ENCODE measurements at regions not wholly inside any gene's neighbourhood (a gene's known extent, or its start where the extent isn't known, plus 50 kb on each side); places are given as distances from the start of the nearest gene placed in this dataset.

DNA sequence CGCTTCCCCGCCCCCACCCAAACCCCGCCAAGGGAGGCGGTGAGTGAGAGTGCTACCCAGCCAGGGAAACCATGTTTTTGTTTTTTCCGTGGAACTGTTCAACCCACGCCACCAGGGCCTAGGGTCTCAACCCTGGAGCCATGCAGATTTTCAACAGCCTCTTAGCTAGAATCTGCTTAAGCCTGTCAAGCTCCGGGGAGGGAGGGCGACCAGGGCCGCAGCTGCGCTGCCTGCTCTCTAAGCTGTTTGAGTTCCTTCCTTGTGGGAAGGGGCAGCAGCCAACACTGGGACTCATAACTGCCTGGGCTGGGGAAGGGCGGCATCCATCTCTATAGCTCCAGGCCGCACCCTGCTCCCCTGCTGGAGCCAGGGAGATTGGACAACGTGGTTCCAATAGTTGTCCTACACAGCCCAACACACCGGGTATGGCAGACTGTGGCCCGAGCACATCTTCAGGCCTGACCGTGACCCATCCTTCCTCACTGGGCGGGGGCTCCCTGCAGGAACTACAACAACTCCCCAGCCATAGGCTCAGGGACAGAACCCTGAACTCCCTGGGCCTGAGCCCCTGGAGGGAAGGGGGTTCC is 1065.7 kb upstream of the MANEA start:
- no peak for DNase-seq

DNA sequence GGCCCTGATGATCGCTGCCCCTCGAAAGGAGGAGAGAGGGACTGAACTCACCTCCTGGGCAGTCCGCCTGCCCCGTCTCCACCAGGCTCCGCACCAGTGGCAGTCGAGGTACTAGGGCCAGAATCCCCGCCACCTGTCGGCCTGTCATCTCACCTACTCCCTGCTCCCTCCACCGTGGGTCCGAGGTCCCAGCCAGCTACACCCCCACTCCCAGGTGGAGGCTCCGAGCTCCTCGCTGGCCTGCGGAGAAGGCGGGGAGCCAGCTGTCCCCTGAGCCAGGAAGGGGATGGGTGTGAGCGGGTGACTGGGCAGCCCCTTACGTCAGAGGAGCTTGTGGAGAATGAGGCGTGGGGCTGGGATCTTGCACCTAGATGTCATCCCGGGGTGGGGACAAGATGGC is 1066.5 kb upstream of the MANEA start:
- no peak for DNase-seq

DNA sequence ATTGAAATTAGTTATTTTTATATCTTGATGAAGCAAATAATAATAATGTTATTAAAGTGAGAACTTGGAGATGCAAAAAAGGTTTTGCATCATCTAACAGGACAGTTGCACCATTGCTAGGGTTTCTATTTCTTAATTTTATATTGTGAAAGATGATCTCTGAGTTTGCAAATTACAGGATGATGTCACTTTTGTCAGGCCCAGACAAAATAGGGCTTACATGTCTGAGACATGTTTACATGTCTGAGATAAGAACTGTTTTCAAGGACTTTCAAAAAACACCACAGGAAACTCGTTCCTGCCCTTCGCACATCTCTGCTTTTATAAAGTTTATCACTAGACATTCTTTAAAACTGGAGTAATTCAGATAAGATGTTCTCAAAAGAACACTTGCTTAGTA is 1075.8 kb upstream of the MANEA start:
- no peak for DNase-seq

DNA sequence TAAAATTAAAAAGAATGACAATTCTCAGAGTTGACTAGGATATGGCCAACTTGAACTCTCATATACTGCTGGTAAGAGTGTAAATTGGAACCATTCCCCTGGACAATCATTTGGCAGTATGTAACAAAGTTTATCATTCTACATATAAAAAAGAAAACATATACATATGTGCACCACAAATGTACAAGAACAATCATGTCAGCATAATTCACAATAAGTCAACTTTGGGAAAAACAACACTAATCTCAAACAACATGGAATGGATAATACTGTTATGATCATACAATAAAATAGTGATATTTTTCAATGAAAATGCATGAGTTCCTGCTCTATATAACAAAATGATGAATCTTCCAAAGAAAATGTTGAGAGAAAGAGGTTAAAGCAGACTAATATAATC is 1078.7 kb upstream of the EPHA7 start:
- DNase-seq, result no peak

DNA sequence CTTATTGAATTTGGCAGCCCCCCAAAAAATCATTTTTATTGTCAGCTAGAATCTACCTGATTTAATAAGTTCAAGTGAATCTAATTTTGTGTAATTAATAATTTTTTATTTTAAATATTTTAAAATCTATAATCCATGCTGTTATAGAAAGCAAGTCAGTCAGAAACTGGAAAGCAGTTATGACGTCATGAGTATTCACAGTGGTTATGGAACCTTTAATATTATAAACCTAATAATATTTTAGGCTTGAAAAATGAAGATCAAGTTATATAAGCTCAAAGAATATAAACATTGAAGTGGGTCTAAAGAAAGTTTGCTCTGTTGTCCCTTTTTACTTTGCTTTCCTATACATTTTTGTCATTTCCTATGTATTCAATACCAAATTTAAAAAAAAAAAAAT is 1075.1 kb upstream of the EPHA7 start:
- no peak for DNase-seq

DNA sequence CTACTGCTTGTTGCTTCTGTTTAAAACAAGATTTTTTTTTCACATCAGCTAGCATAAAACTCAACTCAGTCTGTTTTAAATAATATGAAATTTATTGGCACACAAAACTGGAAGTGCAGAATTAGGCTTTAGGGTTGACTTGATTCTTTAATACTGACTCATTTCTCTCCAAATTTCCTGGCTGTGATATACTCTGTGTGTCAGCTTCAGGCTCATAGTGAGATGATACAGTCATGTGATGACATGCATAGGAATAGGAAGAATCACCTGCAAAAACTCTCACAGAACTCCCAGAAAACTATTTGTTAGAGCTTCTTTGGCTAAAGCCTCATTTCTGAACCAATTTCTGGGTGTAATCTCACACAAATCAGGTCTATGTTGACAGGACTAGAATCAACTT is 1068.0 kb upstream of the EPHA7 start:
- no peak for DNase-seq

DNA sequence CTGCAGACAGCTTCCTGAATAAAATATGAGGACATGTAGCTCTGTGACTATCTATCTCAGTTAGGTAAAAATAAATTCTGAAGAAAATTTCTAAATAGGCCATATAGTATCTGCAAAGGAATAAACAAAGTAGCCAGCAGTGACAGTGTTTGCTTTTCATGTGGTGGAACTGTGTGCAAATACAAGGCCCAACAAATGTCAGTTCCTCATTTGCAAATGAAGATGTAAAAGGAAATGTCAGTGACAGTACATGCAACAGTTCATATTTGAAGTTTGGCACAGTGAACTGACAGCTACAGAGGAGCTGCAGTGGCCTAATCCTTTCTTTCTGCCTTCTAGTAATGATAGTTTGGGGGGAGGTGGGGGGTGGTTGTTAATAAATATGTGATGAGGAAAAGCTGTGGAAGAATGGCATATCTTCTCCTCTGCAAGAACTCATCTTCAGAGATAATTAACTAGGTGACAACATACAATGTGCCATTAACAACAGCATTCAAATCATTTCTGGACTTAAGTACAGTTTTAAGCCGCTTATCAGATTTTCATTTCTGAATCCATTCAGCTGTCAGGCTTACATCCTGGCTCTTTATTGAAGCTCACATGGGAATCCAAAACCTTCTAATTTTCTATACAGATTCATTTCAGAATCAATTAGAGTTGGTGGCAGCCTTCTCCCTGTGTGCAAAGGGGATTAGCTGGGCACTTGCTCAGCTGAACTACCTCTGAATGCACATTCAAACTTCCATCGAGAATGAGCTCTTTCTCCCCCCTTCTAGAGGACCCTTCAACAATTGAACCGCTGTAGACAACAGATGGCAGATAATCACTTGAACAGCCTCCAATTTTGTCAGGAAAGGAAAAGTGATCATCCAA is 1059.0 kb upstream of the EPHA7 start:
- DNase-seq, result no peak

- DNase-seq, result no peak
These were observed 1049.5 kb upstream of the EPHA7 start for GRCh38 chr6:94468830-94469229.

- no peak for DNase-seq
These were observed 1044.7 kb upstream of the EPHA7 start for GRCh38 chr6:94464018-94464510.

- no peak for DNase-seq
These were observed 1043.9 kb upstream of the EPHA7 start for GRCh38 chr6:94463306-94463705.

DNA sequence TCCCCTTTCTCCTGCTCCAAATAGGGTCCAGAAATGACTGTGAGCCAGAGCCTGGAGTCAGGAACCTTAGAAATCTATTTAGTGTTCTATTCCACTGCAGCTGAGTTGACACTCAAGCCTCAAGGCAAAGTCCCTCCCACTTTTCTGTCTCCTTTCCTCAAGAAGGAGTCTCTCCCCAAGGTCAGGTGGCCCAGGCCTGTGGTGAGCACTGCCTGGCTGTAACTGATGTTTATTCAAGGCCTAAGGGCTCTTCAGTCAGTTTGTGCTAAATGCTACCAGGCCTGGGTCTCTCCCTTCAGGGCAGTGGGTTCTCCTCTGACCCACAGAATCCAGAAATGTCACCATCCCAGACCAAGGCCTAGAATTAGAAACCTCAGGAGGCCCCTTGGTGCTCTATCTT is 1042.9 kb upstream of the EPHA7 start:
- no peak for DNase-seq

GRCh38 chr6:94456266-94456665 is 1036.9 kb upstream of the EPHA7 start:
- DNase-seq, result no peak

- no peak for DNase-seq
These were observed 1034.9 kb upstream of the EPHA7 start for GRCh38 chr6:94454231-94454630.

GRCh38 chr6:94446120-94446519 is 1026.8 kb upstream of the EPHA7 start:
- DNase-seq, result no peak

- no peak for DNase-seq
These were observed 1024.3 kb upstream of the EPHA7 start for GRCh38 chr6:94443701-94444100.

DNA sequence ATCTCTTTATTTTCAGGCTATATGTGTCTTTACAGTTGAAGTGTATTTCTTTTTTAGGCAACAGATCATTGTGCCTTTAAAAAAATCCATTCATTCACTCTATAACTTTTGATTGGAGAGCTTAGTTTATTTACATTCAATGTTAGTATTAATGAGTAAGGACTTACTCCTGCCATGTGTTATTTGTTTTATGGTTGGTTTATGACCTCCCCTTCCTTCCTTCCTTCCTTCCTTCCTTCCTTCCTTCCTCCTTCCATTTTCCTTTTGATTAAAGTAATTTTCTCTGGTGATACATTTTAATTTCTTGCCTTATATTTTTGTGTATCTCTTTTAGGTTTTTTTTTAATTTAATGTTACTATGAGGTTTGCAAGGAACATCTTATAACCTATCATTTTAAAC is 1005.3 kb upstream of the EPHA7 start:
- no peak for DNase-seq

DNA sequence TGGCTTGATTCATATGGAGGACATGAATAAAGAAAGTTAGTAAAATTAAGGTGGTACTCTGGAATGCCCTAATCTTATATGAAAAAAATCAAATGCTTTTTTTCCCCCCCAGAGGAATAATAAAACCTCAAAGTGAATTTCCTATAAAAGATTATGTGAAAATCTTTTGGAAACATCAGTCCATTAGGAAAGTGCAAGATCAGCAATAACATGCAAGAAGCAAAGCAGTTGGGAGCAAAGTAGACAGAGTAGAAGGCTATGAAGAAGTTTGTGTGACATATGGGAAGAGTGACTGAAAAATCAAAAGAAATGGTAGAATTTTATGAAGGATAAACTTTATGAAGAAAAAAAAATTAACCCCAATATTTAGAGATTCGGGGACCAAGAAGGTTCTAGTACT is 998.0 kb upstream of the EPHA7 start:
- DNase-seq, result no peak

- no peak for DNase-seq
These were observed 994.7 kb upstream of the EPHA7 start for GRCh38 chr6:94414041-94414440.

DNA sequence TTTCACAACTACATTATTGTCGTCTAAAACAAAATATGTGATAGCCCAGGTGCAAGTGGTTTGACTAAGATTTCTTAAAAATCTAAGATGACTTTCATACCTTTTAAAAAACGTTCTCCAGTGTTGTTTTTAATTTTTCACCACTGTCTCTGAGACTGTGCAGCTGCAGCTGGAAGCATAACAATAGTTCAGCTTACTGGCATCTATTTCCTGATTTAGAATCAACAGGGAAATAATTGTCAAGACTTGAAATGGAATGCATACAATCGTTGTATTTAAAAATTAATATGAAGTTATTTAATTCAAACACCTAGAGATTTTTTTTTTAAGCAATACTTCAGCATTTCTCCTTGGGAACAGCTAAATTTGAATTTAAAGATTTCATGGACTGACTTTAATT is 982.0 kb upstream of the EPHA7 start:
- DNase-seq, result no peak

- no peak for DNase-seq
These were observed 975.5 kb upstream of the EPHA7 start for GRCh38 chr6:94394822-94395221.

GRCh38 chr6:94389218-94389617 is 969.9 kb upstream of the EPHA7 start:
- no peak for DNase-seq

- no peak for DNase-seq
These were observed 958.5 kb upstream of the EPHA7 start for GRCh38 chr6:94377835-94378234.

DNA sequence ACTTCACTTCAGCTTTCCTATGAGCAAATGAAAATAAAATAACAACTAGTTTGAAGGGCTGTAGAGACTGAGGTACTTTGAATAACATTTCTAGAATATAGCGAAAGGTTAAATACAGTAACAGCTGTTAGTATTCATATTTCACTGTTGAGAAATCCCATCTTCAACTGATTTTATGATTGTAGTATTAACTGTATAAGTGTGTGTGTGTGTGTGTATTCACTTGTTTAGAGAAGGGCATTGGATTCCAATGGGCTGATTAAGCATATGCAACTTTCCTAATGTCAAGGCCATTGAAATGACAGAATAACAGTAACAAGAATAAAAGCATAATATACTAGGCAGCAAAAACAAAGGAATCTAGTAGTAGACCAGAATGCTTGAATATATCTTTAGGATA is 957.5 kb upstream of the EPHA7 start:
- DNase-seq, result no peak

GRCh38 chr6:94372229-94372628 is 952.9 kb upstream of the EPHA7 start:
- no peak for DNase-seq
